ENCODE measurements at regions not wholly inside any gene's neighbourhood (a gene's known extent, or its start where the extent isn't known, plus 50 kb on each side); places are given as distances from the start of the nearest gene placed in this dataset.

DNA sequence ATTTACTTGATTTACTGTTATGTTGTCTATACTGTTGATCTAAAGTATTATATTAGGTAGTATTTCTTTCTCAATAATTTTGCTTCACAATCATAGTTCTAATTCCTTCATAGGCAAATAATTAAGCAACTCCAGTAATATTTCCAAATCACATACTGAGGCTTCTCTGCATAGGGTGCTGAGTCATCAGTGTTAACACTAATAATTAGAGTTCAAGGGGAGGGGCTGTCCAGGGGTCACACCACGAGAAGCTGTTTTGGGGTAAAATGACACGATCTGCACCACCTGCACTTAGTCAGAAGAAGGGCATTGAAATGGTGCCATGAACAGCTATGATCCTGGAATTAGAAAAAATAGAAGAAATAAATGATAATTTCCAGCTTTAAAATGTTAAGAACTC, 1230.9 kb upstream of the SLC10A2 start:
- Histone ChIP-seq H3K27ac (no peak overlapping the region), H3K9me3 (no peaks in the 10 kb centered on the region), H3K4me3 (ENCODE audit: low read depth in 1 of 2, low read length in 1 of 2) (no peak overlapping the region), H3K27me3 (no peaks in the 10 kb centered on the region), H3K36me3 (no peaks in the 10 kb centered on the region), H3K4me1 (ENCODE audit: control insufficient read depth in 1 of 2, insufficient read depth in 1 of 2, low read depth in 1 of 2, low read length in 1 of 2) (no peaks in the 10 kb centered on the region)
- TF ChIP-seq, protein P1, sequence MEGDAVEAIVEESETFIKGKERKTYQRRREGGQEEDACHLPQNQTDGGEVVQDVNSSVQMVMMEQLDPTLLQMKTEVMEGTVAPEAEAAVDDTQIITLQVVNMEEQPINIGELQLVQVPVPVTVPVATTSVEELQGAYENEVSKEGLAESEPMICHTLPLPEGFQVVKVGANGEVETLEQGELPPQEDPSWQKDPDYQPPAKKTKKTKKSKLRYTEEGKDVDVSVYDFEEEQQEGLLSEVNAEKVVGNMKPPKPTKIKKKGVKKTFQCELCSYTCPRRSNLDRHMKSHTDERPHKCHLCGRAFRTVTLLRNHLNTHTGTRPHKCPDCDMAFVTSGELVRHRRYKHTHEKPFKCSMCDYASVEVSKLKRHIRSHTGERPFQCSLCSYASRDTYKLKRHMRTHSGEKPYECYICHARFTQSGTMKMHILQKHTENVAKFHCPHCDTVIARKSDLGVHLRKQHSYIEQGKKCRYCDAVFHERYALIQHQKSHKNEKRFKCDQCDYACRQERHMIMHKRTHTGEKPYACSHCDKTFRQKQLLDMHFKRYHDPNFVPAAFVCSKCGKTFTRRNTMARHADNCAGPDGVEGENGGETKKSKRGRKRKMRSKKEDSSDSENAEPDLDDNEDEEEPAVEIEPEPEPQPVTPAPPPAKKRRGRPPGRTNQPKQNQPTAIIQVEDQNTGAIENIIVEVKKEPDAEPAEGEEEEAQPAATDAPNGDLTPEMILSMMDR (IDR thresholded peaks at IDR 0.05) = no peak

DNA sequence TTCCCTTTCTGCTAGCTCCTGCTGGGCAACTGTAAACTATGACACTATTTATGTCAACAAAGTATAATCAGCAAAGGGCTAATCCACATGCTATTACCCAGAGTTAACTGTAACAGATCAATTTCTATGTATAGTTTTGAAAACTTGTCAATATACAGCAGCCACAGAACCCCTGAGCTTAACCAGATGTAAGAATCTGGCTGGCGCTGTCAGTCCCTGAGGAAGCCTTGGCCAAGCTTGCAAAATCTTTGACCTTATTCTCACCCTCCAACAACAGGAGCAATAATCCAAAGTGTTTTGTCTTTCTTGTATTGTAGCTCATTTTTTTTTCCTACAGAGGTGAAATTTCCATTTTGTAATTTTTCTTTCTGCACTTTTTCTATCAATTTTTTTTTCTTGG, 1230.1 kb upstream of the SLC10A2 start:
- TF ChIP-seq, protein P1 (IDR thresholded peaks at IDR 0.05) = no peak
- H3K36me3 ChIP-seq = no peaks in the 10 kb centered on the region

DNA sequence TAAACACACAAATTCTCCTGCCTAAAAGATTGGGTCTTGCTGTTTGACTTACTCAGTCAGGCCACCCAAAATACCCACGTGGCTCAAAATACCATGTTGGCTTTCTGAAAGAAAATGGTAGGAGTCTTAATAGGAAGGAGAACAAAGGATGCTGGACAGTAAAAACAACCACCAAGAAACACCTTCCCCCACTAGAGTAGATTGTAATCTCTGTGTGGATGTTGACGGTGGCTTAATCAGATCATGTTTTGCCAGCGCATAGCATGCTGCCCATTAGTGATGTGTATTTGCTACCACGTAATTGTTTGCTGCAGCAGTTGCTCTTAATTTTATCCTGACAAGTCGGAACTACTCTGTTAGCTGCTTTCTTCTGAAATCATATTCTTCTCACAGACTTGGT, 1229.3 kb upstream of the SLC10A2 start:
- Histone ChIP-seq H3K4me3 (ENCODE audit: low read depth in 1 of 2, low read length in 1 of 2) (no peak overlapping the region), H3K27me3 (no peaks in the 10 kb centered on the region), H3K4me1 (ENCODE audit: control insufficient read depth in 1 of 2, insufficient read depth in 1 of 2, low read depth in 1 of 2, low read length in 1 of 2) (no peaks in the 10 kb centered on the region), H3K27ac (no peak overlapping the region), H3K9me3 (no peaks in the 10 kb centered on the region), H3K36me3 (no peaks in the 10 kb centered on the region)
- TF ChIP-seq, protein P1 (IDR thresholded peaks at IDR 0.05) = no peak

More for the DNA sequence above, 1230.1 kb upstream of the SLC10A2 start:
- Histone ChIP-seq H3K4me3 (ENCODE audit: low read depth in 1 of 2, low read length in 1 of 2) (no peak overlapping the region), H3K4me1 (ENCODE audit: control insufficient read depth in 1 of 2, insufficient read depth in 1 of 2, low read depth in 1 of 2, low read length in 1 of 2) (no peaks in the 10 kb centered on the region), H3K27ac (no peak overlapping the region), H3K27me3 (no peaks in the 10 kb centered on the region), H3K9me3 (no peaks in the 10 kb centered on the region)

DNA sequence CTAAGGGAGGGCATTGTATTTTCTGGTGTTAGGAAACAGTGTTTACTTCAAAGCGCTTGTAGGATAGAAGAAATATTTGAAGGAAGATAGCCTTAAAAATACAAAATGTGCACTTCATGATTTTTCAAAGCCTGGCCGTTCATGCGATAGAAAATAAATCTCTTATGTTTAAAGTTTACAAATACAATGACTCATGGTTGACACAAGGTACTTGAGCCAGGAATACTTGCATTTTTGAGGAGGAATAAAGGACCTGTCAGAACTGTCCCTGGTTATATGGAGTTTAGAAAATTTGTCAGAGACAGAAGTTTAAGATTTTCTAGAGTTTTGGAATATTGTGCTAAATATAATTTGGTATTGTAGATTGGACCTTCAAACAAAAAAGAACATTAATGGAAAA, 1223.2 kb upstream of the SLC10A2 start:
- Histone ChIP-seq H3K27ac (no peak overlapping the region), H3K27me3 (no peaks in the 10 kb centered on the region), H3K36me3 (no peaks in the 10 kb centered on the region), H3K4me3 (ENCODE audit: low read depth in 1 of 2, low read length in 1 of 2) (no peak overlapping the region), H3K4me1 (ENCODE audit: control insufficient read depth in 1 of 2, insufficient read depth in 1 of 2, low read depth in 1 of 2, low read length in 1 of 2) (no peaks in the 10 kb centered on the region), H3K9me3 (no peaks in the 10 kb centered on the region)
- TF ChIP-seq, protein P1 (IDR thresholded peaks at IDR 0.05) = no peak

DNA sequence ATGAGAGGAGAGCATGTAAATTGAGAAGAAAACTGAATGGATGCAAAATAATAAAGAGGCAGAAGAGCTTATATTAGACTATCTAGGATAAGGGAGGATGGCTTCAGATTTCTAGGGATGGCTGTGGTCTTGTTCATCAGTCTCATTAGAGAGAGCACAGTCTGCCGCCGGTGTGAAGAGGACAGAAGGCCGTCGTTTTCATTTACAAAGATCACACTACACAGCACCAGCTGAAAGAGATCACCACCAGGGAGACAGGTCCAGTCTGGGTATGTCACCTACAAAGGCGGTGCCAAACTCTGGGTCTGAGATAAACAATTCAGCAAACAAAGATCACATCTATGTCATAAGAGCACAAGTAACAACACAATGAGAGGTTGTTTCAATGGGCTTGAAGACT, 1222.3 kb upstream of the SLC10A2 start:
- H3K27ac ChIP-seq = no peak overlapping the region
- H3K9me3 ChIP-seq = no peaks in the 10 kb centered on the region
- TF ChIP-seq, protein P1 (IDR thresholded peaks at IDR 0.05) = no peak
- H3K27me3 ChIP-seq = no peaks in the 10 kb centered on the region
- H3K4me3 ChIP-seq (ENCODE audit: low read depth in 1 of 2, low read length in 1 of 2) = no peak overlapping the region
- H3K36me3 ChIP-seq = no peaks in the 10 kb centered on the region
- no peaks in the 10 kb centered on the region for H3K4me1 ChIP-seq (ENCODE audit: control insufficient read depth in 1 of 2, insufficient read depth in 1 of 2, low read depth in 1 of 2, low read length in 1 of 2)

Measured in neutrophil (primary cell).